ENCODE measurements at regions not wholly inside any gene's neighbourhood (a gene's known extent, or its start where the extent isn't known, plus 50 kb on each side); places are given as distances from the start of the nearest gene placed in this dataset.

DNA sequence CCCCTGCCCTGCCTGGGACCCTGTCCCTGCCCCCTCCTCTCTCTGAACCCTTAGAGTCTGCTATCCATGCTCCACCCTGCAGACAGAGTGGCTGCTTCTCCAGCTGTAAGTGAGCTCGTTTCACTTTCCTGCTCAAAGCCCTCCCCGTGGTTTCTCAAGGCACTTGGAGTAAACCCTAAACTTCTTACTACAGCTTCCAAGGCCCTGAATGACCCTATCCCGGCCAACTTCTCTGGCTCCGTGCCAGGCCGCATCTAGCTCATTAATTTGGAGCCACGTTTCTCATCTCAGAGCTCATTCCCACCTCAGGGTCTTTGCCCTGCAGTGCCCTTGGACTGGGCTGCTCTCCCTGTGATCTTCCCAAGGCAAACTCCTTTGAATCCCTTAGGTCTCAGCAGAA, 235.1 kb upstream of the RUNX1 start:
- ChIA-PET CTCF (ENCODE audit: low intra/inter-chr PET ratio, low total read pairs) (no interaction called here), POLR2A (no interaction called here)
- no peaks in the 10 kb centered on the region for H3K4me1 ChIP-seq (ENCODE audit: insufficient read depth, low read length)
- intact Hi-C loops (cut with micrococcal nuclease; ENCODE audit: unreplicated experiment), result no loop called here
- 13% methylated on average over 6 of the region's 6 CpGs for WGBS (ENCODE audit: low lambda C conversion rate)
- no peak overlapping the region for H2AFZ ChIP-seq (ENCODE audit: low read length)
- H3K36me3 ChIP-seq (replicated peaks in 1 of 2; ENCODE audit: control insufficient read depth in 1 of 2, insufficient read depth in 2 of 2, low read length in 2 of 2), result no peaks in the 10 kb centered on the region
- no peaks in the 10 kb centered on the region for H3K79me2 ChIP-seq (ENCODE audit: insufficient read depth, low read length)
- peak; percentile 31; the same call in 1 of the 2 replicates for TF ChIP-seq LCORL (IDR thresholded peaks at IDR 0.05)
- no peak for TF ChIP-seq LCORL (CRISPR knock-in tag; IDR thresholded peaks at IDR 0.05)
- TF ChIP-seq ZSCAN30 (CRISPR knock-in tag; IDR thresholded peaks at IDR 0.05), result no peak
- no peak overlapping the region for H3K9ac ChIP-seq (ENCODE audit: insufficient read depth, low read depth, low read length)
- DNase-seq (ENCODE audit: low spot score) (no peak), FAIRE-seq (no peak), ATAC-seq (no peak)
- no peak overlapping the region for H3K4me3 ChIP-seq (replicated peaks in 1 of 3; ENCODE audit: insufficient read depth in 1 of 3, low read depth in 2 of 3, low read length in 3 of 3)
- BruUV-seq (replicated peaks), result no TSS peak
- no peaks in the 10 kb centered on the region for H3K27me3 ChIP-seq (ENCODE audit: control insufficient read depth in 1 of 2, insufficient read depth in 2 of 2, low read length in 2 of 2)
- H3K9me3 ChIP-seq (ENCODE audit: low read length), result peaks cover 7% of the 10 kb centered on the region
- in situ Hi-C loops (cut with HindIII; ENCODE audit: extremely low pct_ligation_motif_present, low pct_unique_long_range_greater_than_20kb), result no loop called here
- H3K4me2 ChIP-seq (ENCODE audit: low read depth, low read length), result no peak overlapping the region
- no peak overlapping the region for H3K27ac ChIP-seq (ENCODE audit: extremely low read length, insufficient read depth, low read length)
- no peaks in the 10 kb centered on the region for H4K20me1 ChIP-seq (ENCODE audit: insufficient read depth, low read length)

DNA sequence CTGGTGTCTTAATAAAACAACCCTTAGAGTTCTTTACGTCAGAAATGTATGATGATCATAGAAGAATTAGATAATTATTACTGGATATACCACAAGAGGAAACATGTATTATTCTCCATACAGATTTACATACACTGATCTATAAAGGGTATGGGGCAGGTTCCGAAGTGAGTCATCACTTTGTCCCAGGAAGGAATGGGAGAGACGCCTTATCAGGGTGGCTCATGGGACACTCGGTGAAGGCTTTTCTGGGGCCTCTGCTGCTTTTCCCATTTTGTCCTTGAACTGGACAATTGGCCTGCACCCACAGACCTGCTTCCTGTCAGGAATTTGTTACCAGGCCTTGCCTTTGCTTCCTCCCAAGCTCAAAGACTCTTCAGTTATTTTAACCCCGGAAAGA, 233.8 kb upstream of the RUNX1 start:
- ATAC-seq (no peak), FAIRE-seq (no peak), DNase-seq (ENCODE audit: low spot score) (no peak)
- no peak overlapping the region for H3K27ac ChIP-seq (ENCODE audit: extremely low read length, insufficient read depth, low read length)
- no peaks in the 10 kb centered on the region for H3K27me3 ChIP-seq (ENCODE audit: control insufficient read depth in 1 of 2, insufficient read depth in 2 of 2, low read length in 2 of 2)
- TF ChIP-seq FOXM1 (CRISPR knock-in tag; IDR thresholded peaks at IDR 0.05), result no peak
- no peak for TF ChIP-seq ETV6 (CRISPR knock-in tag; conservative IDR thresholded peaks at IDR 0.05)
- no peak for TF ChIP-seq ZNF10 (CRISPR knock-in tag; IDR thresholded peaks at IDR 0.05; ENCODE audit: borderline replicate concordance, low read depth)
- TF ChIP-seq, protein P1, sequence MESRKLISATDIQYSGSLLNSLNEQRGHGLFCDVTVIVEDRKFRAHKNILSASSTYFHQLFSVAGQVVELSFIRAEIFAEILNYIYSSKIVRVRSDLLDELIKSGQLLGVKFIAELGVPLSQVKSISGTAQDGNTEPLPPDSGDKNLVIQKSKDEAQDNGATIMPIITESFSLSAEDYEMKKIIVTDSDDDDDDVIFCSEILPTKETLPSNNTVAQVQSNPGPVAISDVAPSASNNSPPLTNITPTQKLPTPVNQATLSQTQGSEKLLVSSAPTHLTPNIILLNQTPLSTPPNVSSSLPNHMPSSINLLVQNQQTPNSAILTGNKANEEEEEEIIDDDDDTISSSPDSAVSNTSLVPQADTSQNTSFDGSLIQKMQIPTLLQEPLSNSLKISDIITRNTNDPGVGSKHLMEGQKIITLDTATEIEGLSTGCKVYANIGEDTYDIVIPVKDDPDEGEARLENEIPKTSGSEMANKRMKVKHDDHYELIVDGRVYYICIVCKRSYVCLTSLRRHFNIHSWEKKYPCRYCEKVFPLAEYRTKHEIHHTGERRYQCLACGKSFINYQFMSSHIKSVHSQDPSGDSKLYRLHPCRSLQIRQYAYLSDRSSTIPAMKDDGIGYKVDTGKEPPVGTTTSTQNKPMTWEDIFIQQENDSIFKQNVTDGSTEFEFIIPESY (CRISPR knock-in tag; IDR thresholded peaks at IDR 0.05), result no peak
- no peak for TF ChIP-seq NONO (IDR thresholded peaks at IDR 0.05)
- no peak for TF ChIP-seq NONO (CRISPR knock-in tag; conservative IDR thresholded peaks at IDR 0.05)
- no peak for TF ChIP-seq AHR (CRISPR knock-in tag; IDR thresholded peaks at IDR 0.05)
- no peak for TF ChIP-seq ZNF253 (CRISPR knock-in tag; IDR thresholded peaks at IDR 0.05; ENCODE audit: borderline replicate concordance)
- TF ChIP-seq CHD4 (IDR thresholded peaks at IDR 0.05; ENCODE audit: borderline replicate concordance, low read length), result no peak
- TF ChIP-seq ZNF703 (CRISPR knock-in tag; IDR thresholded peaks at IDR 0.05; ENCODE audit: borderline replicate concordance), result no peak
- TF ChIP-seq, protein P2, sequence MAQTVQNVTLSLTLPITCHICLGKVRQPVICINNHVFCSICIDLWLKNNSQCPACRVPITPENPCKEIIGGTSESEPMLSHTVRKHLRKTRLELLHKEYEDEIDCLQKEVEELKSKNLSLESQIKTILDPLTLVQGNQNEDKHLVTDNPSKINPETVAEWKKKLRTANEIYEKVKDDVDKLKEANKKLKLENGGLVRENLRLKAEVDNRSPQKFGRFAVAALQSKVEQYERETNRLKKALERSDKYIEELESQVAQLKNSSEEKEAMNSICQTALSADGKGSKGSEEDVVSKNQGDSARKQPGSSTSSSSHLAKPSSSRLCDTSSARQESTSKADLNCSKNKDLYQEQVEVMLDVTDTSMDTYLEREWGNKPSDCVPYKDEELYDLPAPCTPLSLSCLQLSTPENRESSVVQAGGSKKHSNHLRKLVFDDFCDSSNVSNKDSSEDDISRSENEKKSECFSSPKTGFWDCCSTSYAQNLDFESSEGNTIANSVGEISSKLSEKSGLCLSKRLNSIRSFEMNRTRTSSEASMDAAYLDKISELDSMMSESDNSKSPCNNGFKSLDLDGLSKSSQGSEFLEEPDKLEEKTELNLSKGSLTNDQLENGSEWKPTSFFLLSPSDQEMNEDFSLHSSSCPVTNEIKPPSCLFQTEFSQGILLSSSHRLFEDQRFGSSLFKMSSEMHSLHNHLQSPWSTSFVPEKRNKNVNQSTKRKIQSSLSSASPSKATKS (CRISPR knock-in tag; IDR thresholded peaks at IDR 0.05), result no peak
- TF ChIP-seq ZFP62 (CRISPR knock-in tag; IDR thresholded peaks at IDR 0.05), result no peak
- H3K36me3 ChIP-seq (replicated peaks in 1 of 2; ENCODE audit: control insufficient read depth in 1 of 2, insufficient read depth in 2 of 2, low read length in 2 of 2), result no peaks in the 10 kb centered on the region
- in situ Hi-C loops (cut with HindIII; ENCODE audit: extremely low pct_ligation_motif_present, low pct_unique_long_range_greater_than_20kb) (no loop called here), intact Hi-C loops (cut with micrococcal nuclease; ENCODE audit: unreplicated experiment) (no loop called here)
- H3K4me1 ChIP-seq (ENCODE audit: insufficient read depth, low read length), result no peaks in the 10 kb centered on the region
- no peaks in the 10 kb centered on the region for H3K79me2 ChIP-seq (ENCODE audit: insufficient read depth, low read length)
- no peak overlapping the region for H2AFZ ChIP-seq (ENCODE audit: low read length)
- no peak overlapping the region for H3K4me2 ChIP-seq (ENCODE audit: low read depth, low read length)
- WGBS (ENCODE audit: low lambda C conversion rate), result 51% methylated on average over 5 of the region's 5 CpGs
- no peak overlapping the region for H3K4me3 ChIP-seq (replicated peaks in 1 of 3; ENCODE audit: insufficient read depth in 1 of 3, low read depth in 2 of 3, low read length in 3 of 3)
- CTCF ChIA-PET (ENCODE audit: low intra/inter-chr PET ratio, low total read pairs), result no interaction called here
- POLR2A ChIA-PET, result no interaction called here
- no TSS peak for BruUV-seq (replicated peaks)
- peaks cover 7% of the 10 kb centered on the region for H3K9me3 ChIP-seq (ENCODE audit: low read length)
- no peaks in the 10 kb centered on the region for H4K20me1 ChIP-seq (ENCODE audit: insufficient read depth, low read length)
- no peak overlapping the region for H3K9ac ChIP-seq (ENCODE audit: insufficient read depth, low read depth, low read length)

Data from HepG2 (cell line).